Body of pancreas (tissue), 4 donors: ENCODE measurements at regions not wholly inside any gene's neighbourhood (a gene's known extent, or its start where the extent isn't known, plus 50 kb on each side); places are given as distances from the start of the nearest gene placed in this dataset.

Experiments used
- ATAC-seq: fragments of 150-250 bp; one replicate; pipeline ENCODE4 v1.9.1; 2016
- DNase-seq, 4 donors: peaks; one replicate each; pipeline ENCODE4 v3.0.0-alpha.2; 2019
- H3K27ac ChIP-seq, 4 donors: fragments of 200-600 bp; sonication (generic); 1 replicate in 3 of 4; 2 replicates in 1 of 4; pipeline versions ENCODE4 v1.5.1 to v1.6.1; 2016 to 2019; ENCODE audit warnings: mild to moderate bottlenecking in 1 of 4, mixed read lengths in 1 of 4, moderate library complexity in 1 of 4
- H3K27me3 ChIP-seq, 2 donors: fragments of 200-600 bp; sonication (generic); one replicate each; pipeline ENCODE4 v1.6.0; 2016; ENCODE audit warnings: mild to moderate bottlenecking in 1 of 2
- H3K36me3 ChIP-seq, 2 donors: fragments of 200-600 bp; sonication (generic); replicated peaks in 1 of 2; 2 replicates each; pipeline ENCODE4 v1.5.1; 2016; ENCODE audit warnings: low read depth in 2 of 2; ENCODE audit not compliant: insufficient read depth in 1 of 2
- H3K4me1 ChIP-seq: fragments of 200-600 bp; sonication (generic); one replicate; pipeline ENCODE4 v1.6.0; 2016
- H3K4me3 ChIP-seq, 2 donors: fragments of 200-600 bp; sonication (generic); 1 replicate in 1 of 2; 2 replicates in 1 of 2; pipeline ENCODE4 v1.5.1; 2016 to 2019
- H3K9me3 ChIP-seq, 3 donors: fragments of 200-600 bp; sonication (generic); 1 replicate in 2 of 3; 2 replicates in 1 of 3; pipeline ENCODE4 v1.5.1; 2016
- CTCF ChIP-seq, 7 experiments: fragments of 450-650 bp in 4 of 7; fragments of 200-600 bp in 3 of 7; sonication (generic) in 3 of 7; IDR thresholded peaks; one replicate each; pipeline ENCODE4 v1.5.1; 2016 to 2019; ENCODE audit warnings: antibody characterized with exemption in 7 of 7
- POLR2A ChIP-seq, 3 donors: fragments of 450-650 bp; IDR thresholded peaks; one replicate each; pipeline ENCODE4 v1.6.1; 2016; ENCODE audit warnings: antibody characterized with exemption in 3 of 3, mild to moderate bottlenecking in 2 of 3
- WGBS, 2 donors: methylation state at CpG; one replicate each; pipeline ENCODE4 v1.1.5; 2017; 5-methylcytosine and 5-hydroxymethylcytosine counted together
- intact Hi-C: fragments of 100-400 bp; cut with DNase I; formaldehyde crosslinking; loops from one replicate; pipeline ENCODE4 v1.15.1; 2023

GRCh38 chr5:118236108-118236849 is 752.1 kb downstream of the DTWD2 start:
- Histone ChIP-seq H3K36me3 (no peaks in the 10 kb centered on the region), H3K9me3 (no peaks in the 10 kb centered on the region), H3K4me1 (no peaks in the 10 kb centered on the region), H3K27ac (no peak overlapping the region), H3K4me3 (no peak overlapping the region), H3K27me3 (no peaks in the 10 kb centered on the region)
- ATAC-seq = no peak
- TF ChIP-seq CTCF (IDR thresholded peaks at IDR 0.05) = no peak
- no peak for TF ChIP-seq POLR2A (IDR thresholded peaks at IDR 0.05)
- DNase-seq = no peak
- intact Hi-C loops = no loop called here
- whole genome bisulfite sequencing, 2 donors = 88 to 92% methylated on average over 2 of the region's 2 CpGs

- H3K36me3 ChIP-seq = no peaks in the 10 kb centered on the region
- no peak overlapping the region for H3K27ac ChIP-seq
- DNase-seq = no peak
- H3K27me3 ChIP-seq = no peaks in the 10 kb centered on the region
- H3K4me1 ChIP-seq = no peaks in the 10 kb centered on the region
- WGBS, 2 donors = 62% methylated on average over 4 of the region's 4 CpGs
- no peak overlapping the region for H3K4me3 ChIP-seq
- ATAC-seq = no peak
- no peaks in the 10 kb centered on the region for H3K9me3 ChIP-seq
- TF ChIP-seq CTCF (IDR thresholded peaks at IDR 0.05) (no peak), POLR2A (IDR thresholded peaks at IDR 0.05) (no peak)
- intact Hi-C loops = no loop called here
Measured at GRCh38 chr5:118233606-118234005, 754.7 kb downstream of the DTWD2 start.

GRCh38 chr5:118228489-118228888 is 759.9 kb downstream of the DTWD2 start:
- no peaks in the 10 kb centered on the region for H3K9me3 ChIP-seq
- ATAC-seq = no peak
- no peak overlapping the region for H3K27ac ChIP-seq
- WGBS, 2 donors = 49 to 51% methylated on average over 2 of the region's 2 CpGs
- H3K36me3 ChIP-seq = no peaks in the 10 kb centered on the region
- no peaks in the 10 kb centered on the region for H3K27me3 ChIP-seq
- no peaks in the 10 kb centered on the region for H3K4me1 ChIP-seq
- H3K4me3 ChIP-seq = no peak overlapping the region
- intact Hi-C loops = no loop called here
- TF ChIP-seq POLR2A (IDR thresholded peaks at IDR 0.05) (no peak), CTCF (IDR thresholded peaks at IDR 0.05) (no peak)
- no peak for DNase-seq

GRCh38 chr5:118224546-118224945 is 763.8 kb downstream of the DTWD2 start:
- DNase-seq (no peak), ATAC-seq (no peak)
- no peaks in the 10 kb centered on the region for H3K27me3 ChIP-seq
- no peak overlapping the region for H3K27ac ChIP-seq
- intact Hi-C loops = no loop called here
- H3K4me1 ChIP-seq = no peaks in the 10 kb centered on the region
- no peaks in the 10 kb centered on the region for H3K36me3 ChIP-seq
- no peaks in the 10 kb centered on the region for H3K9me3 ChIP-seq
- WGBS, 2 donors = 57 to 68% methylated on average over 3 of the region's 3 CpGs
- no peak overlapping the region for H3K4me3 ChIP-seq
- no peak for TF ChIP-seq POLR2A (IDR thresholded peaks at IDR 0.05)
- no peak for TF ChIP-seq CTCF (IDR thresholded peaks at IDR 0.05)

- DNase-seq = no peak
- Histone ChIP-seq H3K4me3 (no peak overlapping the region), H3K27ac (no peak overlapping the region), H3K27me3 (no peaks in the 10 kb centered on the region), H3K4me1 (no peaks in the 10 kb centered on the region), H3K36me3 (no peaks in the 10 kb centered on the region), H3K9me3 (no peaks in the 10 kb centered on the region)
- no peak for ATAC-seq
- no peak for TF ChIP-seq CTCF (IDR thresholded peaks at IDR 0.05)
- no peak for TF ChIP-seq POLR2A (IDR thresholded peaks at IDR 0.05)
- 47 to 64% methylated on average over 2 of the region's 2 CpGs for WGBS, 2 donors
- intact Hi-C loops = no loop called here
Measured at GRCh38 chr5:118220556-118221195, 767.7 kb downstream of the DTWD2 start.
